Neural progenitor cell (in vitro differentiated cells): ENCODE measurements at regions not wholly inside any gene's neighbourhood (a gene's known extent, or its start where the extent isn't known, plus 50 kb on each side); places are given as distances from the start of the nearest gene placed in this dataset.
"Not testable (repeated sequence)": the region's sequence is repeated elsewhere in the genome, so short reads cannot be mapped to it uniquely, and the experiment has no call there.

Source experiments
- DNase-seq: peaks from one replicate; pipeline ENCODE4 v3.0.0-alpha.2; 2016; ENCODE audit warnings: low spot score
- H2AFZ ChIP-seq: fragments of 200-600 bp; sonication (generic); replicated peaks from 2 replicates; pipeline ENCODE4 v1.6.1; 2016; ENCODE audit warnings: antibody characterized with exemption
- H3F3A ChIP-seq: fragments of 200-600 bp; sonication (generic); 2 replicates; pipeline ENCODE4 v1.6.1; 2016; ENCODE audit warnings: antibody characterized with exemption, low read depth
- H3K27ac ChIP-seq: fragments of 200-600 bp; sonication (generic); 2 replicates; pipeline ENCODE4 v1.5.1; 2016; ENCODE audit warnings: mild to moderate bottlenecking
- H3K27me3 ChIP-seq: fragments of 200-600 bp; sonication (generic); 2 replicates; pipeline ENCODE4 v1.6.1; 2016; ENCODE audit warnings: mild to moderate bottlenecking, moderate library complexity
- H3K36me3 ChIP-seq: fragments of 200-600 bp; sonication (generic); 2 replicates; pipeline ENCODE4 v1.5.1; 2016
- H3K4me1 ChIP-seq: fragments of 200-600 bp; sonication (generic); 2 replicates; pipeline ENCODE4 v1.6.1; 2016; ENCODE audit warnings: mixed run types
- H3K4me2 ChIP-seq: fragments of 200-600 bp; sonication (generic); 2 replicates; pipeline ENCODE4 v1.6.1; 2016
- H3K4me3 ChIP-seq: fragments of 200-600 bp; sonication (generic); 2 replicates; pipeline ENCODE4 v1.5.1; 2016
- H3K79me2 ChIP-seq: fragments of 200-600 bp; sonication (generic); 2 replicates; pipeline ENCODE4 v1.6.1; 2016; ENCODE audit warnings: low read depth
- H3K9ac ChIP-seq: fragments of 200-600 bp; sonication (generic); 2 replicates; pipeline ENCODE4 v1.6.1; 2016
- H3K9me3 ChIP-seq: fragments of 200-600 bp; sonication (generic); 2 replicates; pipeline ENCODE4 v1.5.1; 2016; ENCODE audit warnings: low read depth
- H4K20me1 ChIP-seq: fragments of 200-600 bp; sonication (generic); 2 replicates; pipeline ENCODE4 v1.6.1; 2016; ENCODE audit warnings: low read depth
- H3K27ac Mint-ChIP-seq: 3 replicates; pipeline ENCODE4 v1.8.0; 2021; ENCODE audit warnings: mixed read lengths
- H3K27me3 Mint-ChIP-seq: 2 replicates; pipeline ENCODE4 v1.8.0; 2022; ENCODE audit warnings: low read depth, mild to moderate bottlenecking, inconsistent platforms, moderate library complexity, mixed read lengths; ENCODE audit not compliant: insufficient read depth
- H3K36me3 Mint-ChIP-seq: 3 replicates; pipeline ENCODE4 v1.8.0; 2021; ENCODE audit warnings: mixed read lengths
- H3K4me1 Mint-ChIP-seq: 3 replicates; pipeline ENCODE4 v1.8.0; 2021; ENCODE audit warnings: mixed read lengths
- H3K4me3 Mint-ChIP-seq: 3 replicates; pipeline ENCODE4 v1.8.0; 2021; ENCODE audit warnings: mild to moderate bottlenecking, moderate library complexity, mixed read lengths
- H3K9me3 Mint-ChIP-seq: 3 replicates; pipeline ENCODE4 v1.8.0; 2020; ENCODE audit warnings: mixed read lengths
- EZH2 ChIP-seq: fragments of 200-600 bp; sonication (generic); IDR thresholded peaks from 2 replicates; pipeline ENCODE4 v1.6.1; 2017; ENCODE audit warnings: antibody characterized with exemption, mild to moderate bottlenecking, moderate library complexity
- EZH2phosphoT487 ChIP-seq: fragments of 200-600 bp; sonication (generic); IDR thresholded peaks from 2 replicates; pipeline ENCODE4 v1.6.1; 2017; ENCODE audit warnings: antibody characterized with exemption
- TF ChIP-seq, protein P1 (sequence below): fragments of 200-600 bp; sonication (generic); IDR thresholded peaks from 2 replicates; pipeline ENCODE4 v1.5.1; 2017; ENCODE audit warnings: antibody characterized with exemption, mild to moderate bottlenecking

DNA sequence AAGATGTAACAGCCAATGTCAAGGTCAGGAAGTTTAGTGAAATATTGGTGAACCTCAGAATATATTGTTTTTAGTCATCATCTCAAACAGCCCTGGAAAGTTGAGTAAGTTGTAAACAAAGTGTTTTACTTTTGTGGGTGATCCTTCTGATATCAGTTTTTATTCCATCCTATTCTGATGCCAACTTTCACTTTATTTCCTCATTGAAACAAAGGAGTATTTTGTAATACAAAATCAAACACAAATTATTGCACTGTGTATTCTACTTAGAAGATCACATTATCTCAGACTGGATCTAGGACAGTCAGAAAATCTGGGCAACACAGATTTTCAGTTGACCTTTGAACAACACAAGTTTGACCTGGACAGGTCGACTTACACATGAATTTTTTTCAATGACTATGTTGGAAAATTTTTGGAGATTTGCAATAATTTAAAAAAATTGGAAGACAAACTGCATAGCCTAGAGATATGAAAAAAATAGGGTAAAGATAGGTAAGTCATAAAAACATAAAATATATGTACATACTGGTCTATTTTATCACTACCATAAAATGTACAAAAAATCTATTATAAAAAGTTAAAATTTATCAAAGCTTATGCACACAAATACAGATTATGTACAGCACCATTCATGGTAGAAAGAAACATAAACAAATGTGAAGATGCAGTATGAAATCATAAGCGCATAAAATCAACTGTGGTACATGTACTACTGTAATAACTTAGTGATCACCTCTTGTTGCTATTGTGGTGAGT lies 709.1 kb upstream of the FAM241A start:
- no peak for DNase-seq
- Histone ChIP-seq H3K4me2 (no peak overlapping the region), H3K4me1 (no peaks in the 10 kb centered on the region), H3K9ac (no peak overlapping the region), H3K27me3 (no peaks in the 10 kb centered on the region), H2AFZ (no peak overlapping the region), H3K27ac (no peak overlapping the region), H3K9me3 (no peaks in the 10 kb centered on the region), H3F3A (no peaks in the 10 kb centered on the region), H3K36me3 (no peaks in the 10 kb centered on the region), H3K79me2 (no peaks in the 10 kb centered on the region), H3K4me3 (no peak overlapping the region), H4K20me1 (no peaks in the 10 kb centered on the region)
- Mint-ChIP-seq H3K36me3 (no peaks in the 10 kb centered on the region), H3K27ac (no peak overlapping the region), H3K4me3 (no peak overlapping the region), H3K27me3 (no peaks in the 10 kb centered on the region), H3K9me3 (no peaks in the 10 kb centered on the region), H3K4me1 (no peaks in the 10 kb centered on the region)
- TF ChIP-seq EZH2 (no peak), EZH2phosphoT487 (no peak)
- TF ChIP-seq, protein P1, sequence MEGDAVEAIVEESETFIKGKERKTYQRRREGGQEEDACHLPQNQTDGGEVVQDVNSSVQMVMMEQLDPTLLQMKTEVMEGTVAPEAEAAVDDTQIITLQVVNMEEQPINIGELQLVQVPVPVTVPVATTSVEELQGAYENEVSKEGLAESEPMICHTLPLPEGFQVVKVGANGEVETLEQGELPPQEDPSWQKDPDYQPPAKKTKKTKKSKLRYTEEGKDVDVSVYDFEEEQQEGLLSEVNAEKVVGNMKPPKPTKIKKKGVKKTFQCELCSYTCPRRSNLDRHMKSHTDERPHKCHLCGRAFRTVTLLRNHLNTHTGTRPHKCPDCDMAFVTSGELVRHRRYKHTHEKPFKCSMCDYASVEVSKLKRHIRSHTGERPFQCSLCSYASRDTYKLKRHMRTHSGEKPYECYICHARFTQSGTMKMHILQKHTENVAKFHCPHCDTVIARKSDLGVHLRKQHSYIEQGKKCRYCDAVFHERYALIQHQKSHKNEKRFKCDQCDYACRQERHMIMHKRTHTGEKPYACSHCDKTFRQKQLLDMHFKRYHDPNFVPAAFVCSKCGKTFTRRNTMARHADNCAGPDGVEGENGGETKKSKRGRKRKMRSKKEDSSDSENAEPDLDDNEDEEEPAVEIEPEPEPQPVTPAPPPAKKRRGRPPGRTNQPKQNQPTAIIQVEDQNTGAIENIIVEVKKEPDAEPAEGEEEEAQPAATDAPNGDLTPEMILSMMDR, result no peak

DNA sequence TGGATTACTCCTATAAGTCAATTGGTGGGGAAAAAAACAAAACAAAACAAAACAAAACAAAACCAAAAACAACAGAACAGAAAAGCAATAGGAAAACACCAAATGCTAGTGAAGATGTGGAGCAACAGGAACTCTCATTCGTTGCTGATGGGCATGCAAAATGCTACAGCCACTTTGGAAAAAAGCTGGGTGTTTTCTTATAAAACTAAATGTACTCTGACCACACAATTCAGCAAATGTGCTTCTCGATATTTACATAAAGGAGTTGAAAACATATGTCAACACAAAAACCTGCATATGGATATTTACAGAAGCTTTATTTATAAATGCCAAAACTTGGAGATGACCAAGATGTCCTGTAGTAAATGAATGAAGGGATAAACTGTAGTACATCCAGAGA lies 703.6 kb upstream of the FAM241A start:
- Mint-ChIP-seq H3K9me3 (no peaks in the 10 kb centered on the region), H3K27me3 (no peaks in the 10 kb centered on the region), H3K36me3 (no peaks in the 10 kb centered on the region), H3K4me3 (no peak overlapping the region), H3K27ac (no peak overlapping the region), H3K4me1 (no peaks in the 10 kb centered on the region)
- Histone ChIP-seq H3K4me3 (no peak overlapping the region), H3K36me3 (no peaks in the 10 kb centered on the region), H3K4me1 (no peaks in the 10 kb centered on the region), H3K27ac (no peak overlapping the region), H3K79me2 (no peaks in the 10 kb centered on the region), H3K4me2 (no peak overlapping the region), H2AFZ (no peak overlapping the region), H3F3A (no peaks in the 10 kb centered on the region), H3K9me3 (no peaks in the 10 kb centered on the region), H3K27me3 (no peaks in the 10 kb centered on the region), H4K20me1 (no peaks in the 10 kb centered on the region), H3K9ac (no peak overlapping the region)
- TF ChIP-seq EZH2 (no peak), EZH2phosphoT487 (no peak)
- TF ChIP-seq, protein P1, result no peak
- DNase-seq, result no peak

DNA sequence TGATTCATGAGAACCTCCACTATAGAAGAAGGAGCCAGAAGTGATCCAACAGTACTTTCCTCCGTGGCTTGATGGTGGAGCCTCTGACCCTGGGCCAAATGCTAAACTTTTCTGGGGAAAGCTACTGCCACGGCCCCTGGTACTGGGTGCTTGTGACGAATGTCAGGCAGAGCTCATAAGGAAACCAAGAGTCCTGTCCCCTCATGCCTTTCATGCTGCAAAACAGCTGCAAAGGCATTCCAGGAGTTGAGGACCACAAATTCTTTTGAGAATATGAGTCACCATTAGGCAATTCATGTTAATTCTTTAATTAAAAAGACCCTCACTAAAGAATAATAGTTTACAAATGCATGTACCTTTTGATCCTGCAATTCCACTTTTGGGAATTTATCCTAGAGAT lies 700.4 kb upstream of the FAM241A start:
- not testable (repeated sequence) for DNase-seq, H3K4me3 Mint-ChIP-seq, H3K27ac ChIP-seq, H3K4me2 ChIP-seq, H3K4me1 Mint-ChIP-seq, H3F3A ChIP-seq, H3K4me1 ChIP-seq, H3K36me3 ChIP-seq, H3K9me3 Mint-ChIP-seq, H4K20me1 ChIP-seq, H3K79me2 ChIP-seq, H3K9ac ChIP-seq, H2AFZ ChIP-seq, H3K4me3 ChIP-seq, H3K27me3 ChIP-seq, H3K36me3 Mint-ChIP-seq, H3K27ac Mint-ChIP-seq, H3K27me3 Mint-ChIP-seq, H3K9me3 ChIP-seq

DNA sequence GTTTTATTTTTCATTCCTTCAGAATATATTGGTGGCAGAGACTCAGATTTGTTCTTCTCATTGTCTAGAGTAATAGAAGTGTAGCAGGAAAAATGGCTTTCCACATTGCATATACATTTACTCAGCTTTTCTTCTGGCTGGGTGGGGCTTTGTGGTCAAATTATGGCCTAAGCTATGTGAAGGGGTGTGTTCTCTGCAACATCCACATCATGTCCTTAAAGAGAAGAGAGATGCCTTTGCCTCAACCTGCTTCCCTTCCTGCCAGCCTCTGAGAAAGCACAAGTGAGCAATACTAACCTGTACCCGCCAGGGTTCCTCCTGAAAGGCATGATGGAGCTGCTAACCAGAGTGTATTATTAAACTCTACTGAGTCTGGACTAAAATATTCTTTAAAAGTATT lies 695.6 kb upstream of the FAM241A start:
- H4K20me1 ChIP-seq, result no peaks in the 10 kb centered on the region
- Mint-ChIP-seq H3K9me3 (no peaks in the 10 kb centered on the region), H3K27me3 (peaks cover 3% of the 10 kb centered on the region)

More for the DNA sequence above, 695.6 kb upstream of the FAM241A start:
- no peak overlapping the region for H3K27ac Mint-ChIP-seq
- no peak overlapping the region for H3K9ac ChIP-seq
- no peak overlapping the region for H3K4me2 ChIP-seq
- H3K4me3 Mint-ChIP-seq, result no peak overlapping the region
- no peaks in the 10 kb centered on the region for H3K79me2 ChIP-seq
- H2AFZ ChIP-seq, result no peak overlapping the region
- H3F3A ChIP-seq, result no peaks in the 10 kb centered on the region
- H3K36me3 Mint-ChIP-seq, result no peaks in the 10 kb centered on the region
- H3K9me3 ChIP-seq, result no peaks in the 10 kb centered on the region
- peaks cover 13% of the 10 kb centered on the region for H3K4me1 Mint-ChIP-seq
- TF ChIP-seq, protein P1, result no peak
- TF ChIP-seq EZH2phosphoT487, result no peak
- no peak for TF ChIP-seq EZH2
- no peaks in the 10 kb centered on the region for H3K36me3 ChIP-seq
- H3K27ac ChIP-seq, result no peak overlapping the region
- no peaks in the 10 kb centered on the region for H3K27me3 ChIP-seq
- no peak for DNase-seq
- H3K4me3 ChIP-seq, result no peak overlapping the region
- H3K4me1 ChIP-seq, result peaks cover 7% of the 10 kb centered on the region
